GM23338 (cell line): ENCODE measurements at regions not wholly inside any gene's neighbourhood (a gene's known extent, or its start where the extent isn't known, plus 50 kb on each side); places are given as distances from the start of the nearest gene placed in this dataset.

Experiments used
- ATAC-seq: fragments of 200-7000 bp; cut with Tn5 transposase; 3 replicates; pipeline ENCODE4 v1.9.1; 2020
- DNase-seq: peaks from one replicate; pipeline ENCODE4 v3.0.0-alpha.2; 2015; ENCODE audit warnings: low spot score
- H2AFZ ChIP-seq: fragments of 200-600 bp; sonication (generic); 2 replicates; pipeline ENCODE4 v1.8.0; 2016; ENCODE audit warnings: antibody characterized with exemption, mild to moderate bottlenecking, moderate library complexity
- H3F3A ChIP-seq: fragments of 200-600 bp; sonication (generic); replicated peaks from 2 replicates; pipeline ENCODE4 v1.8.0; 2017; ENCODE audit warnings: antibody characterized with exemption, mixed run types, low read depth
- H3K27ac ChIP-seq: fragments of 200-600 bp; sonication (generic); 2 replicates; pipeline ENCODE4 v1.6.1; 2016; ENCODE audit warnings: low read depth
- H3K27me3 ChIP-seq: fragments of 200-600 bp; sonication (generic); 2 replicates; pipeline ENCODE4 v1.8.0; 2016; ENCODE audit warnings: mild to moderate bottlenecking, mixed run types, moderate library complexity; ENCODE audit not compliant: insufficient read depth
- H3K36me3 ChIP-seq: fragments of 200-600 bp; sonication (generic); 2 replicates; pipeline ENCODE4 v1.8.0; 2016; ENCODE audit warnings: mild to moderate bottlenecking; ENCODE audit not compliant: insufficient read depth
- H3K4me1 ChIP-seq: fragments of 200-600 bp; sonication (generic); 2 replicates; pipeline ENCODE4 v1.8.0; 2016; ENCODE audit warnings: mild to moderate bottlenecking, moderate library complexity; ENCODE audit not compliant: insufficient read depth
- H3K4me2 ChIP-seq: fragments of 200-600 bp; sonication (generic); 2 replicates; pipeline ENCODE4 v1.7.1; 2017; ENCODE audit warnings: mixed run types
- H3K4me3 ChIP-seq: fragments of 200-600 bp; sonication (generic); 2 replicates; pipeline ENCODE4 v1.6.1; 2016; ENCODE audit warnings: mixed run types
- H3K79me2 ChIP-seq: fragments of 200-600 bp; sonication (generic); replicated peaks from 2 replicates; pipeline ENCODE4 v1.8.0; 2017; ENCODE audit warnings: mild to moderate bottlenecking; ENCODE audit not compliant: insufficient read depth
- H3K9me2 ChIP-seq: fragments of 200-600 bp; sonication (generic); 2 replicates; pipeline ENCODE4 v1.8.0; 2017; ENCODE audit not compliant: insufficient read depth
- H4K20me1 ChIP-seq: fragments of 200-600 bp; sonication (generic); replicated peaks from 2 replicates; pipeline ENCODE4 v1.8.0; 2017; ENCODE audit warnings: mild to moderate bottlenecking; ENCODE audit not compliant: insufficient read depth
- H3K27ac Mint-ChIP-seq: 2 replicates; pipeline ENCODE4 v1.8.0; 2020; ENCODE audit warnings: inconsistent platforms, mild to moderate bottlenecking, moderate library complexity, mixed read lengths
- H3K27me3 Mint-ChIP-seq: 3 replicates; pipeline ENCODE4 v1.8.0; 2022; ENCODE audit warnings: low read depth, mild to moderate bottlenecking, moderate library complexity, mixed read lengths, inconsistent platforms; ENCODE audit not compliant: insufficient read depth, poor library complexity
- H3K36me3 Mint-ChIP-seq: 3 replicates; pipeline ENCODE4 v1.8.0; 2021; ENCODE audit warnings: low read depth, mild to moderate bottlenecking, inconsistent platforms, moderate library complexity, mixed read lengths
- H3K4me1 Mint-ChIP-seq: 3 replicates; pipeline ENCODE4 v1.8.0; 2020; ENCODE audit warnings: mild to moderate bottlenecking, inconsistent platforms, mixed read lengths
- H3K4me3 Mint-ChIP-seq: 3 replicates; pipeline ENCODE4 v1.8.0; 2021; ENCODE audit warnings: moderate library complexity, mild to moderate bottlenecking, inconsistent platforms, mixed read lengths
- H3K9me3 Mint-ChIP-seq: 3 replicates; pipeline ENCODE4 v1.8.0; 2020; ENCODE audit warnings: moderate library complexity, mild to moderate bottlenecking, inconsistent platforms, mixed read lengths
- EZH2 ChIP-seq: fragments of 200-600 bp; sonication (generic); IDR thresholded peaks from one replicate; pipeline ENCODE4 v1.8.0; 2017; ENCODE audit warnings: antibody characterized with exemption, mild to moderate bottlenecking, low read depth; ENCODE audit not compliant: unreplicated experiment
- REST ChIP-seq: IDR thresholded peaks from one replicate; pipeline ENCODE4 v1.6.1; 2018; ENCODE audit warnings: antibody characterized with exemption; ENCODE audit not compliant: unreplicated experiment
- TF ChIP-seq, protein P1 (sequence below): fragments of 250-450 bp; sonication (Bioruptor Pico); IDR thresholded peaks from 2 replicates; pipeline ENCODE4 v1.5.0; 2020; ENCODE audit warnings: mild to moderate bottlenecking, moderate library complexity

GRCh38 chr11:80967649-80968048 lies 1526.8 kb upstream of the TENM4 start (continued):
- TF ChIP-seq, protein P1, sequence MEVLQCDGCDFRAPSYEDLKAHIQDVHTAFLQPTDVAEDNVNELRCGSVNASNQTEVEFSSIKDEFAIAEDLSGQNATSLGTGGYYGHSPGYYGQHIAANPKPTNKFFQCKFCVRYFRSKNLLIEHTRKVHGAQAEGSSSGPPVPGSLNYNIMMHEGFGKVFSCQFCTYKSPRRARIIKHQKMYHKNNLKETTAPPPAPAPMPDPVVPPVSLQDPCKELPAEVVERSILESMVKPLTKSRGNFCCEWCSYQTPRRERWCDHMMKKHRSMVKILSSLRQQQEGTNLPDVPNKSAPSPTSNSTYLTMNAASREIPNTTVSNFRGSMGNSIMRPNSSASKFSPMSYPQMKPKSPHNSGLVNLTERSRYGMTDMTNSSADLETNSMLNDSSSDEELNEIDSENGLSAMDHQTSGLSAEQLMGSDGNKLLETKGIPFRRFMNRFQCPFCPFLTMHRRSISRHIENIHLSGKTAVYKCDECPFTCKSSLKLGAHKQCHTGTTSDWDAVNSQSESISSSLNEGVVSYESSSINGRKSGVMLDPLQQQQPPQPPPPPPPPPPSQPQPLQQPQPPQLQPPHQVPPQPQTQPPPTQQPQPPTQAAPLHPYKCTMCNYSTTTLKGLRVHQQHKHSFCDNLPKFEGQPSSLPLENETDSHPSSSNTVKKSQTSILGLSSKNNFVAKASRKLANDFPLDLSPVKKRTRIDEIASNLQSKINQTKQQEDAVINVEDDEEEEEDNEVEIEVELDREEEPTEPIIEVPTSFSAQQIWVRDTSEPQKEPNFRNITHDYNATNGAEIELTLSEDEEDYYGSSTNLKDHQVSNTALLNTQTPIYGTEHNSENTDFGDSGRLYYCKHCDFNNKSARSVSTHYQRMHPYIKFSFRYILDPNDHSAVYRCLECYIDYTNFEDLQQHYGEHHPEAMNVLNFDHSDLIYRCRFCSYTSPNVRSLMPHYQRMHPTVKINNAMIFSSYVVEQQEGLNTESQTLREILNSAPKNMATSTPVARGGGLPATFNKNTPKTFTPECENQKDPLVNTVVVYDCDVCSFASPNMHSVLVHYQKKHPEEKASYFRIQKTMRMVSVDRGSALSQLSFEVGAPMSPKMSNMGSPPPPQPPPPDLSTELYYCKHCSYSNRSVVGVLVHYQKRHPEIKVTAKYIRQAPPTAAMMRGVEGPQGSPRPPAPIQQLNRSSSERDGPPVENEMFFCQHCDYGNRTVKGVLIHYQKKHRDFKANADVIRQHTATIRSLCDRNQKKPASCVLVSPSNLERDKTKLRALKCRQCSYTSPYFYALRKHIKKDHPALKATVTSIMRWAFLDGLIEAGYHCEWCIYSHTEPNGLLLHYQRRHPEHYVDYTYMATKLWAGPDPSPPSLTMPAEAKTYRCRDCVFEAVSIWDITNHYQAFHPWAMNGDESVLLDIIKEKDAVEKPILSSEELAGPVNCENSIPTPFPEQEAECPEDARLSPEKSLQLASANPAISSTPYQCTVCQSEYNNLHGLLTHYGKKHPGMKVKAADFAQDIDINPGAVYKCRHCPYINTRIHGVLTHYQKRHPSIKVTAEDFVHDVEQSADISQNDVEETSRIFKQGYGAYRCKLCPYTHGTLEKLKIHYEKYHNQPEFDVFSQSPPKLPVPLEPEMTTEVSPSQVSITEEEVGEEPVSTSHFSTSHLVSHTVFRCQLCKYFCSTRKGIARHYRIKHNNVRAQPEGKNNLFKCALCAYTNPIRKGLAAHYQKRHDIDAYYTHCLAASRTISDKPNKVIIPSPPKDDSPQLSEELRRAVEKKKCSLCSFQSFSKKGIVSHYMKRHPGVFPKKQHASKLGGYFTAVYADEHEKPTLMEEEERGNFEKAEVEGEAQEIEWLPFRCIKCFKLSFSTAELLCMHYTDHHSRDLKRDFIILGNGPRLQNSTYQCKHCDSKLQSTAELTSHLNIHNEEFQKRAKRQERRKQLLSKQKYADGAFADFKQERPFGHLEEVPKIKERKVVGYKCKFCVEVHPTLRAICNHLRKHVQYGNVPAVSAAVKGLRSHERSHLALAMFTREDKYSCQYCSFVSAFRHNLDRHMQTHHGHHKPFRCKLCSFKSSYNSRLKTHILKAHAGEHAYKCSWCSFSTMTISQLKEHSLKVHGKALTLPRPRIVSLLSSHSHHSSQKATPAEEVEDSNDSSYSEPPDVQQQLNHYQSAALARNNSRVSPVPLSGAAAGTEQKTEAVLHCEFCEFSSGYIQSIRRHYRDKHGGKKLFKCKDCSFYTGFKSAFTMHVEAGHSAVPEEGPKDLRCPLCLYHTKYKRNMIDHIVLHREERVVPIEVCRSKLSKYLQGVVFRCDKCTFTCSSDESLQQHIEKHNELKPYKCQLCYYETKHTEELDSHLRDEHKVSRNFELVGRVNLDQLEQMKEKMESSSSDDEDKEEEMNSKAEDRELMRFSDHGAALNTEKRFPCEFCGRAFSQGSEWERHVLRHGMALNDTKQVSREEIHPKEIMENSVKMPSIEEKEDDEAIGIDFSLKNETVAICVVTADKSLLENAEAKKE = no peak

DNA sequence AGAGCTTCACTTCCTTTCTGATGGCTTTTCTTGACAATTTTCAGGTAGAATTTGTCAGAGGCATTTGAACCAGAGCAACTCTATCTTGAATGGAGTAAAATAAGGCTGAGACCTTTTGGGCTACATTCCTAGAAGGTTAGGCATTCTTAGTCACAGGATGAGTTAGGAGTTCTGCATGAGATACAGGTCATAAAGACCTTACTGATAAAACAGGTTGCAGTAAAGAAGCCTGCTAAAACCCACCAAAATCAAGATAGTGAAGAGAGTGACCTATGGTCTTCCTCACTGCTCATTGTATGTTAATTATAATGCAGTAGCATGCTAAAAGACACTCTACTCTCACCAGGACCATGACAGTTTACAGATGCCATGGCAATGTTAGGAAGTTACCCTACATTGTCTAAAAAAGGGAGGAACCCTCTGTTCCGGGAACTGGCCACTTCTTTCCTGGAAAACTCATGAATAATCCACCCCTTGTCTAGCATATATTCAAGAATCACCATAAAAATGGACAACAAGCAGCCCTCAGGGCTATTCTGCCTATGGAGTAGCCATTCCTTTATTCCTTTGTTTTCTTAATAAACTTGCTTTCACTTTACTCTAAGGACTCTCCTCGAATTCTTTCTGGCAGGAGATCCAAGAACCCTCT lies 1519.7 kb upstream of the TENM4 start:
- DNase-seq = peak; percentile 14
- Mint-ChIP-seq H3K27ac (no peak overlapping the region), H3K9me3 (no peaks in the 10 kb centered on the region), H3K36me3 (no peaks in the 10 kb centered on the region), H3K27me3 (peaks cover 3% of the 10 kb centered on the region), H3K4me1 (peaks cover 8% of the 10 kb centered on the region), H3K4me3 (no peak overlapping the region)
- Histone ChIP-seq H3K36me3 (no peaks in the 10 kb centered on the region), H3K4me3 (no peak overlapping the region), H3K9me2 (peaks cover 5% of the 10 kb centered on the region; the same call in 1 of the 2 replicates), H4K20me1 (no peaks in the 10 kb centered on the region), H3F3A (no peaks in the 10 kb centered on the region), H3K27me3 (no peaks in the 10 kb centered on the region), H2AFZ (no peak overlapping the region), H3K4me2 (no peak overlapping the region), H3K4me1 (peaks cover 13% of the 10 kb centered on the region), H3K27ac (no peak overlapping the region), H3K79me2 (no peaks in the 10 kb centered on the region)
- ATAC-seq = no peak
- TF ChIP-seq EZH2 (no peak), REST (no peak)
- TF ChIP-seq, protein P1 = no peak
